GM12878 (cell line): ENCODE measurements at regions not wholly inside any gene's neighbourhood (a gene's known extent, or its start where the extent isn't known, plus 50 kb on each side); places are given as distances from the start of the nearest gene placed in this dataset.

Experiments
- DPF2 ChIP-seq: fragments of 450-650 bp; IDR thresholded peaks from 2 replicates; pipeline ENCODE4 v1.6.1; 2017; ENCODE audit warnings: mild to moderate bottlenecking
- POLR2A ChIP-seq: IDR thresholded peaks from 2 replicates; pipeline ENCODE4 v1.6.1; 2011; ENCODE audit warnings: low read depth, mild to moderate bottlenecking, low read length
- POLR2AphosphoS5 ChIP-seq: IDR thresholded peaks from 2 replicates; pipeline ENCODE4 v1.6.1; 2011; ENCODE audit warnings: mild to moderate bottlenecking, low read length, inconsistent platforms
- RAD21 ChIP-seq: IDR thresholded peaks from 2 replicates; pipeline ENCODE4 v1.6.1; 2011; ENCODE audit warnings: mild to moderate bottlenecking, low read depth, low read length, moderate library complexity; ENCODE audit not compliant: insufficient read depth
- RB1 ChIP-seq: fragments of 450-650 bp; formaldehyde crosslinking; IDR thresholded peaks from 2 replicates; pipeline ENCODE4 v1.6.1; 2017; ENCODE audit warnings: mild to moderate bottlenecking, borderline replicate concordance
- YY1 ChIP-seq: IDR thresholded peaks from 2 replicates; pipeline ENCODE4 v1.6.1; 2011; ENCODE audit warnings: low read depth, mild to moderate bottlenecking, low read length
- TF ChIP-seq, protein P1 (sequence below): IDR thresholded peaks from 2 replicates; pipeline ENCODE4 v1.6.1; 2011; ENCODE audit warnings: mild to moderate bottlenecking, low read depth, low read length, moderate library complexity; ENCODE audit not compliant: insufficient replicate concordance
- TF ChIP-seq, protein P2 (sequence below): IDR thresholded peaks from 2 replicates; pipeline ENCODE4 v1.6.1; 2012; ENCODE audit warnings: low read depth, low read length, improper control_type of control experiment
- TF ChIP-seq, protein P3 (sequence below), 3 experiments: IDR thresholded peaks in 2 of 3; conservative IDR thresholded peaks in 1 of 3; 2 replicates each; pipeline ENCODE4 v1.5.1; 2011; ENCODE audit warnings: low read depth in 3 of 3, low read length in 3 of 3, mild to moderate bottlenecking in 3 of 3, control low read depth in 2 of 3, moderate library complexity in 2 of 3, inconsistent platforms in 1 of 3, mixed read lengths in 1 of 3; ENCODE audit not compliant: control insufficient read depth in 2 of 3, insufficient read depth in 1 of 3; ENCODE audit errors: extremely low read depth in 1 of 3
- TF ChIP-seq, protein P4 (sequence below): fragments of 450-650 bp; IDR thresholded peaks from 2 replicates; pipeline ENCODE4 v1.6.1; 2017; ENCODE audit warnings: mild to moderate bottlenecking
- TF ChIP-seq, protein P5 (sequence below): fragments of 450-650 bp; formaldehyde crosslinking; IDR thresholded peaks from 2 replicates; pipeline ENCODE4 v1.4.0; 2020; ENCODE audit warnings: mild to moderate bottlenecking, moderate library complexity
- TF ChIP-seq, protein P6 (sequence below): fragments of 450-650 bp; IDR thresholded peaks from 2 replicates; pipeline ENCODE4 v1.6.1; 2017; ENCODE audit warnings: antibody characterized with exemption, mild to moderate bottlenecking, moderate library complexity

DNA sequence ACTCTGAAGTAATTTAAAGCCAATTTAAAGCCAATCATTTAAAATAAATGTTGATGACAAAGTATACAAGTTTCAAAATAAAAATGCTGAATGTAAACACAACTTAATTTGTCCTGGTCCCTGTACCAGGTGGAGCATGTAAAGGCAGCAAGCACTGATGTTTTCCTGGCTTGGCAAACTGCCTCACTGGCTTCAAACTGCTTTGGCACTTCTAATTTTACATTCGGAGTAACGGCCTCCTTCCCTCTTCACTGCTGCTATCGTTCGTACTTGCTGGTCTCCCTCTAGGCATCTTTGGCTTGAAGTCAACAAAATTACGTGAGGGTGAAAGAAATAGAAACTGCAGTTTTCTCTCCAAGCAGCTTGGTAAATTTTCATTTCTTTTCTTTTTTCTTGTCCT lies 287.9 kb downstream of the LTN1 start:
- TF ChIP-seq, protein P1, sequence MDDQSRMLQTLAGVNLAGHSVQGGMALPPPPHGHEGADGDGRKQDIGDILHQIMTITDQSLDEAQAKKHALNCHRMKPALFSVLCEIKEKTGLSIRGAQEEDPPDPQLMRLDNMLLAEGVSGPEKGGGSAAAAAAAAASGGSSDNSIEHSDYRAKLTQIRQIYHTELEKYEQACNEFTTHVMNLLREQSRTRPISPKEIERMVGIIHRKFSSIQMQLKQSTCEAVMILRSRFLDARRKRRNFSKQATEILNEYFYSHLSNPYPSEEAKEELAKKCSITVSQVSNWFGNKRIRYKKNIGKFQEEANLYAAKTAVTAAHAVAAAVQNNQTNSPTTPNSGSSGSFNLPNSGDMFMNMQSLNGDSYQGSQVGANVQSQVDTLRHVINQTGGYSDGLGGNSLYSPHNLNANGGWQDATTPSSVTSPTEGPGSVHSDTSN = no peak
- TF ChIP-seq POLR2A (no peak), RAD21 (no peak), POLR2AphosphoS5 (no peak), YY1 (no peak), RB1 (no peak), DPF2 (no peak)
- TF ChIP-seq, protein P2, sequence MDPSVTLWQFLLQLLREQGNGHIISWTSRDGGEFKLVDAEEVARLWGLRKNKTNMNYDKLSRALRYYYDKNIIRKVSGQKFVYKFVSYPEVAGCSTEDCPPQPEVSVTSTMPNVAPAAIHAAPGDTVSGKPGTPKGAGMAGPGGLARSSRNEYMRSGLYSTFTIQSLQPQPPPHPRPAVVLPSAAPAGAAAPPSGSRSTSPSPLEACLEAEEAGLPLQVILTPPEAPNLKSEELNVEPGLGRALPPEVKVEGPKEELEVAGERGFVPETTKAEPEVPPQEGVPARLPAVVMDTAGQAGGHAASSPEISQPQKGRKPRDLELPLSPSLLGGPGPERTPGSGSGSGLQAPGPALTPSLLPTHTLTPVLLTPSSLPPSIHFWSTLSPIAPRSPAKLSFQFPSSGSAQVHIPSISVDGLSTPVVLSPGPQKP = no peak
- TF ChIP-seq, protein P3, sequence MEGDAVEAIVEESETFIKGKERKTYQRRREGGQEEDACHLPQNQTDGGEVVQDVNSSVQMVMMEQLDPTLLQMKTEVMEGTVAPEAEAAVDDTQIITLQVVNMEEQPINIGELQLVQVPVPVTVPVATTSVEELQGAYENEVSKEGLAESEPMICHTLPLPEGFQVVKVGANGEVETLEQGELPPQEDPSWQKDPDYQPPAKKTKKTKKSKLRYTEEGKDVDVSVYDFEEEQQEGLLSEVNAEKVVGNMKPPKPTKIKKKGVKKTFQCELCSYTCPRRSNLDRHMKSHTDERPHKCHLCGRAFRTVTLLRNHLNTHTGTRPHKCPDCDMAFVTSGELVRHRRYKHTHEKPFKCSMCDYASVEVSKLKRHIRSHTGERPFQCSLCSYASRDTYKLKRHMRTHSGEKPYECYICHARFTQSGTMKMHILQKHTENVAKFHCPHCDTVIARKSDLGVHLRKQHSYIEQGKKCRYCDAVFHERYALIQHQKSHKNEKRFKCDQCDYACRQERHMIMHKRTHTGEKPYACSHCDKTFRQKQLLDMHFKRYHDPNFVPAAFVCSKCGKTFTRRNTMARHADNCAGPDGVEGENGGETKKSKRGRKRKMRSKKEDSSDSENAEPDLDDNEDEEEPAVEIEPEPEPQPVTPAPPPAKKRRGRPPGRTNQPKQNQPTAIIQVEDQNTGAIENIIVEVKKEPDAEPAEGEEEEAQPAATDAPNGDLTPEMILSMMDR (IDR thresholded peaks at IDR 0.05 in 2 of 3, conservative IDR thresholded peaks at IDR 0.05 in 1 of 3; ENCODE audit: control insufficient read depth in 2 of 3, extremely low read depth in 1 of 3, insufficient read depth in 1 of 3, low read depth in 3 of 3, low read length in 3 of 3) = no peak
- TF ChIP-seq, protein P4, sequence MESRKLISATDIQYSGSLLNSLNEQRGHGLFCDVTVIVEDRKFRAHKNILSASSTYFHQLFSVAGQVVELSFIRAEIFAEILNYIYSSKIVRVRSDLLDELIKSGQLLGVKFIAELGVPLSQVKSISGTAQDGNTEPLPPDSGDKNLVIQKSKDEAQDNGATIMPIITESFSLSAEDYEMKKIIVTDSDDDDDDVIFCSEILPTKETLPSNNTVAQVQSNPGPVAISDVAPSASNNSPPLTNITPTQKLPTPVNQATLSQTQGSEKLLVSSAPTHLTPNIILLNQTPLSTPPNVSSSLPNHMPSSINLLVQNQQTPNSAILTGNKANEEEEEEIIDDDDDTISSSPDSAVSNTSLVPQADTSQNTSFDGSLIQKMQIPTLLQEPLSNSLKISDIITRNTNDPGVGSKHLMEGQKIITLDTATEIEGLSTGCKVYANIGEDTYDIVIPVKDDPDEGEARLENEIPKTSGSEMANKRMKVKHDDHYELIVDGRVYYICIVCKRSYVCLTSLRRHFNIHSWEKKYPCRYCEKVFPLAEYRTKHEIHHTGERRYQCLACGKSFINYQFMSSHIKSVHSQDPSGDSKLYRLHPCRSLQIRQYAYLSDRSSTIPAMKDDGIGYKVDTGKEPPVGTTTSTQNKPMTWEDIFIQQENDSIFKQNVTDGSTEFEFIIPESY = no peak
- TF ChIP-seq, protein P5, sequence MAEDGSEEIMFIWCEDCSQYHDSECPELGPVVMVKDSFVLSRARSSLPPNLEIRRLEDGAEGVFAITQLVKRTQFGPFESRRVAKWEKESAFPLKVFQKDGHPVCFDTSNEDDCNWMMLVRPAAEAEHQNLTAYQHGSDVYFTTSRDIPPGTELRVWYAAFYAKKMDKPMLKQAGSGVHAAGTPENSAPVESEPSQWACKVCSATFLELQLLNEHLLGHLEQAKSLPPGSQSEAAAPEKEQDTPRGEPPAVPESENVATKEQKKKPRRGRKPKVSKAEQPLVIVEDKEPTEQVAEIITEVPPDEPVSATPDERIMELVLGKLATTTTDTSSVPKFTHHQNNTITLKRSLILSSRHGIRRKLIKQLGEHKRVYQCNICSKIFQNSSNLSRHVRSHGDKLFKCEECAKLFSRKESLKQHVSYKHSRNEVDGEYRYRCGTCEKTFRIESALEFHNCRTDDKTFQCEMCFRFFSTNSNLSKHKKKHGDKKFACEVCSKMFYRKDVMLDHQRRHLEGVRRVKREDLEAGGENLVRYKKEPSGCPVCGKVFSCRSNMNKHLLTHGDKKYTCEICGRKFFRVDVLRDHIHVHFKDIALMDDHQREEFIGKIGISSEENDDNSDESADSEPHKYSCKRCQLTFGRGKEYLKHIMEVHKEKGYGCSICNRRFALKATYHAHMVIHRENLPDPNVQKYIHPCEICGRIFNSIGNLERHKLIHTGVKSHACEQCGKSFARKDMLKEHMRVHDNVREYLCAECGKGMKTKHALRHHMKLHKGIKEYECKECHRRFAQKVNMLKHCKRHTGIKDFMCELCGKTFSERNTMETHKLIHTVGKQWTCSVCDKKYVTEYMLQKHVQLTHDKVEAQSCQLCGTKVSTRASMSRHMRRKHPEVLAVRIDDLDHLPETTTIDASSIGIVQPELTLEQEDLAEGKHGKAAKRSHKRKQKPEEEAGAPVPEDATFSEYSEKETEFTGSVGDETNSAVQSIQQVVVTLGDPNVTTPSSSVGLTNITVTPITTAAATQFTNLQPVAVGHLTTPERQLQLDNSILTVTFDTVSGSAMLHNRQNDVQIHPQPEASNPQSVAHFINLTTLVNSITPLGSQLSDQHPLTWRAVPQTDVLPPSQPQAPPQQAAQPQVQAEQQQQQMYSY (CRISPR knock-in tag) = no peak
- TF ChIP-seq, protein P6, sequence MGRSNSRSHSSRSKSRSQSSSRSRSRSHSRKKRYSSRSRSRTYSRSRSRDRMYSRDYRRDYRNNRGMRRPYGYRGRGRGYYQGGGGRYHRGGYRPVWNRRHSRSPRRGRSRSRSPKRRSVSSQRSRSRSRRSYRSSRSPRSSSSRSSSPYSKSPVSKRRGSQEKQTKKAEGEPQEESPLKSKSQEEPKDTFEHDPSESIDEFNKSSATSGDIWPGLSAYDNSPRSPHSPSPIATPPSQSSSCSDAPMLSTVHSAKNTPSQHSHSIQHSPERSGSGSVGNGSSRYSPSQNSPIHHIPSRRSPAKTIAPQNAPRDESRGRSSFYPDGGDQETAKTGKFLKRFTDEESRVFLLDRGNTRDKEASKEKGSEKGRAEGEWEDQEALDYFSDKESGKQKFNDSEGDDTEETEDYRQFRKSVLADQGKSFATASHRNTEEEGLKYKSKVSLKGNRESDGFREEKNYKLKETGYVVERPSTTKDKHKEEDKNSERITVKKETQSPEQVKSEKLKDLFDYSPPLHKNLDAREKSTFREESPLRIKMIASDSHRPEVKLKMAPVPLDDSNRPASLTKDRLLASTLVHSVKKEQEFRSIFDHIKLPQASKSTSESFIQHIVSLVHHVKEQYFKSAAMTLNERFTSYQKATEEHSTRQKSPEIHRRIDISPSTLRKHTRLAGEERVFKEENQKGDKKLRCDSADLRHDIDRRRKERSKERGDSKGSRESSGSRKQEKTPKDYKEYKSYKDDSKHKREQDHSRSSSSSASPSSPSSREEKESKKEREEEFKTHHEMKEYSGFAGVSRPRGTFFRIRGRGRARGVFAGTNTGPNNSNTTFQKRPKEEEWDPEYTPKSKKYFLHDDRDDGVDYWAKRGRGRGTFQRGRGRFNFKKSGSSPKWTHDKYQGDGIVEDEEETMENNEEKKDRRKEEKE = no peak
